Ovary (tissue), 3 donors: ENCODE measurements at regions not wholly inside any gene's neighbourhood (a gene's known extent, or its start where the extent isn't known, plus 50 kb on each side); places are given as distances from the start of the nearest gene placed in this dataset.

ENCODE experiments used
- EP300 ChIP-seq: sonication (generic); formaldehyde crosslinking; IDR thresholded peaks from one replicate; pipeline ENCODE4 v1.6.1; 2017; ENCODE audit warnings: antibody characterized with exemption
- POLR2A ChIP-seq: fragments of 450-650 bp; IDR thresholded peaks from one replicate; pipeline ENCODE4 v1.6.1; 2017; ENCODE audit warnings: antibody characterized with exemption, mild to moderate bottlenecking, moderate library complexity
- TF ChIP-seq, protein P1 (sequence below), 3 donors: fragments of 450-650 bp in 2 of 3; fragments of 200-600 bp in 1 of 3; IDR thresholded peaks; one replicate each; pipeline versions ENCODE4 v1.5.1 to v1.8.0; 2016 to 2022; ENCODE audit warnings: antibody characterized with exemption in 3 of 3, mild to moderate bottlenecking in 1 of 3
- donor health status: DM: no; HTN: no; CAD: no.

GRCh38 chr11:69364921-69365320 is 71.0 kb downstream of the MYEOV start:
- TF ChIP-seq, protein P1, sequence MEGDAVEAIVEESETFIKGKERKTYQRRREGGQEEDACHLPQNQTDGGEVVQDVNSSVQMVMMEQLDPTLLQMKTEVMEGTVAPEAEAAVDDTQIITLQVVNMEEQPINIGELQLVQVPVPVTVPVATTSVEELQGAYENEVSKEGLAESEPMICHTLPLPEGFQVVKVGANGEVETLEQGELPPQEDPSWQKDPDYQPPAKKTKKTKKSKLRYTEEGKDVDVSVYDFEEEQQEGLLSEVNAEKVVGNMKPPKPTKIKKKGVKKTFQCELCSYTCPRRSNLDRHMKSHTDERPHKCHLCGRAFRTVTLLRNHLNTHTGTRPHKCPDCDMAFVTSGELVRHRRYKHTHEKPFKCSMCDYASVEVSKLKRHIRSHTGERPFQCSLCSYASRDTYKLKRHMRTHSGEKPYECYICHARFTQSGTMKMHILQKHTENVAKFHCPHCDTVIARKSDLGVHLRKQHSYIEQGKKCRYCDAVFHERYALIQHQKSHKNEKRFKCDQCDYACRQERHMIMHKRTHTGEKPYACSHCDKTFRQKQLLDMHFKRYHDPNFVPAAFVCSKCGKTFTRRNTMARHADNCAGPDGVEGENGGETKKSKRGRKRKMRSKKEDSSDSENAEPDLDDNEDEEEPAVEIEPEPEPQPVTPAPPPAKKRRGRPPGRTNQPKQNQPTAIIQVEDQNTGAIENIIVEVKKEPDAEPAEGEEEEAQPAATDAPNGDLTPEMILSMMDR (IDR thresholded peaks at IDR 0.05), result no peak
- TF ChIP-seq EP300 (no peak), POLR2A (no peak)
